T-helper 17 cell (primary cell): ENCODE measurements at regions not wholly inside any gene's neighbourhood (a gene's known extent, or its start where the extent isn't known, plus 50 kb on each side); places are given as distances from the start of the nearest gene placed in this dataset.

Experiments
- ATAC-seq: fragments of 150-1000 bp; cut with Tn5 transposase; 2 replicates; pipeline ENCODE4 v1.10.0; 2021; ENCODE audit warnings: mild to moderate bottlenecking, moderate library complexity
- DNase-seq, 3 donors: peaks; one replicate each; pipeline versions ENCODE4 v3.0.0 to v3.0.0-alpha.2; 2020 to 2021
- H3K9me3 ChIP-seq: one replicate; pipeline ENCODE4 v1.7.0; 2013; ENCODE audit warnings: low read length, mild to moderate bottlenecking; ENCODE audit not compliant: control insufficient read depth, poor library complexity, severe bottlenecking
- H3K27ac Mint-ChIP-seq: one replicate; pipeline ENCODE4 v1.8.0; 2022; ENCODE audit warnings: mild to moderate bottlenecking, moderate library complexity, mixed read lengths
- H3K27me3 Mint-ChIP-seq: one replicate; pipeline ENCODE4 v1.8.0; 2022; ENCODE audit warnings: mixed read lengths
- H3K36me3 Mint-ChIP-seq: one replicate; pipeline ENCODE4 v1.8.0; 2022; ENCODE audit warnings: low read depth, mixed read lengths
- H3K4me1 Mint-ChIP-seq: one replicate; pipeline ENCODE4 v1.8.0; 2022; ENCODE audit warnings: mild to moderate bottlenecking, mixed read lengths
- H3K4me3 Mint-ChIP-seq: one replicate; pipeline ENCODE4 v1.8.0; 2022; ENCODE audit warnings: mild to moderate bottlenecking, moderate library complexity, mixed read lengths

- Mint-ChIP-seq H3K4me1 (no peaks in the 10 kb centered on the region), H3K27me3 (no peaks in the 10 kb centered on the region), H3K27ac (no peak overlapping the region), H3K4me3 (no peak overlapping the region), H3K36me3 (no peaks in the 10 kb centered on the region)
- H3K9me3 ChIP-seq: no peaks in the 10 kb centered on the region
- ATAC-seq (no peak), DNase-seq (no peak)
Measured at GRCh38 chr12:92290350-92290695, 144.7 kb upstream of the BTG1 start.

GRCh38 chr12:92289629-92290349 is 144.1 kb upstream of the BTG1 start:
- ATAC-seq: no peak
- DNase-seq: no peak
- Mint-ChIP-seq H3K27ac (no peak overlapping the region), H3K36me3 (no peaks in the 10 kb centered on the region), H3K27me3 (no peaks in the 10 kb centered on the region), H3K4me3 (no peak overlapping the region), H3K4me1 (peaks cover 2% of the 10 kb centered on the region)
- H3K9me3 ChIP-seq: no peaks in the 10 kb centered on the region

- no peaks in the 10 kb centered on the region for H3K9me3 ChIP-seq
- Mint-ChIP-seq H3K27ac (no peak overlapping the region), H3K27me3 (no peaks in the 10 kb centered on the region), H3K4me3 (no peak overlapping the region), H3K4me1 (peaks cover 3% of the 10 kb centered on the region), H3K36me3 (no peaks in the 10 kb centered on the region)
- DNase-seq (no peak), ATAC-seq (no peak)
Measured at GRCh38 chr12:92288561-92288960, 142.9 kb upstream of the BTG1 start.

DNA sequence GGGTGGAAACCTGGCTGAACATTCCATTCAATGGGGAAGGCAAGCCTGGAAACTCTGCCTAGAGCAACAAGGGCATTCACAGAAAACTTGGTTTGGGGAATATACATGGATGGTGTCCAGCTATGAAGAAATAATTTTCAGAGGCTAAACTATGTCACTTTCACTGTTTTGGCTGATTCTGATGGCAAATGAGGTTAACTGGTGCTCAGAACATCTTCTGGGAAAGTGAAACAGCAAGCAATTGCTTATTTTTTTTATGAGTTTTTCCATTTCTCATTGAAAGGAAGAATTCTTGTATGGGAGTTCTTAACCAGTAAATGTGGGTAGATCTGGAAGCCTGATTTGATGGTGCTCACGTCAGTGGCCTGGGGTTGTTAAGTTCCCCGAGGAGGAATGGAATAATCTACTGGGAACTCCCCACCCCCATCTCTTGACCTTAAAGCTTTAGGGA is 132.8 kb upstream of the BTG1 start:
- H3K27me3 Mint-ChIP-seq: no peaks in the 10 kb centered on the region
- H3K27ac Mint-ChIP-seq: no peak overlapping the region
- DNase-seq (no peak), ATAC-seq (no peak)
- H3K9me3 ChIP-seq: no peaks in the 10 kb centered on the region
- no peak overlapping the region for H3K4me3 Mint-ChIP-seq
- no peaks in the 10 kb centered on the region for H3K4me1 Mint-ChIP-seq
- no peaks in the 10 kb centered on the region for H3K36me3 Mint-ChIP-seq

GRCh38 chr12:92277795-92278194 is 132.1 kb upstream of the BTG1 start:
- Mint-ChIP-seq H3K27me3 (no peaks in the 10 kb centered on the region), H3K36me3 (no peaks in the 10 kb centered on the region), H3K4me1 (no peaks in the 10 kb centered on the region), H3K27ac (no peak overlapping the region), H3K4me3 (no peak overlapping the region)
- no peak for DNase-seq
- H3K9me3 ChIP-seq: no peaks in the 10 kb centered on the region
- no peak for ATAC-seq

DNA sequence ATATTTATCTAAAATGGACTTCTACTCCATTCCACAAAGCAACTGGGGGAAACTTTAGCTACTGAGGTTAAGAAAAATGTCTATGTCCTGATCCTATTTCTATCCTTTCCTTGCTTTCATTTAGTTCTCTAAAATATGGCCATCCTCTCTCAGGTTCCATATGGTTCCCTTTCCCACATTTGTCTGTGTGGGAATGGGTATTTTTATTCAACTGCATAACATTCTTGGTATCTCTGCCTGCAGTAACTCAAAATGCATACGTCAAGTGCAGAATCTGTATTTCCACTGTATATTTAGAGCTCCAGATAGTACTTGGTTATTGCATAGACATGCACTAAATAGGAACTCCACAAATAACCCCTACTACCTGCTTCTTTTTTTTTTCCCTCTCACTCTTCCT is 130.6 kb upstream of the BTG1 start:
- DNase-seq (no peak), ATAC-seq (no peak)
- H3K4me3 Mint-ChIP-seq: no peak overlapping the region
- no peaks in the 10 kb centered on the region for H3K9me3 ChIP-seq
- H3K27me3 Mint-ChIP-seq: no peaks in the 10 kb centered on the region
- H3K36me3 Mint-ChIP-seq: no peaks in the 10 kb centered on the region
- no peak overlapping the region for H3K27ac Mint-ChIP-seq
- no peaks in the 10 kb centered on the region for H3K4me1 Mint-ChIP-seq

DNA sequence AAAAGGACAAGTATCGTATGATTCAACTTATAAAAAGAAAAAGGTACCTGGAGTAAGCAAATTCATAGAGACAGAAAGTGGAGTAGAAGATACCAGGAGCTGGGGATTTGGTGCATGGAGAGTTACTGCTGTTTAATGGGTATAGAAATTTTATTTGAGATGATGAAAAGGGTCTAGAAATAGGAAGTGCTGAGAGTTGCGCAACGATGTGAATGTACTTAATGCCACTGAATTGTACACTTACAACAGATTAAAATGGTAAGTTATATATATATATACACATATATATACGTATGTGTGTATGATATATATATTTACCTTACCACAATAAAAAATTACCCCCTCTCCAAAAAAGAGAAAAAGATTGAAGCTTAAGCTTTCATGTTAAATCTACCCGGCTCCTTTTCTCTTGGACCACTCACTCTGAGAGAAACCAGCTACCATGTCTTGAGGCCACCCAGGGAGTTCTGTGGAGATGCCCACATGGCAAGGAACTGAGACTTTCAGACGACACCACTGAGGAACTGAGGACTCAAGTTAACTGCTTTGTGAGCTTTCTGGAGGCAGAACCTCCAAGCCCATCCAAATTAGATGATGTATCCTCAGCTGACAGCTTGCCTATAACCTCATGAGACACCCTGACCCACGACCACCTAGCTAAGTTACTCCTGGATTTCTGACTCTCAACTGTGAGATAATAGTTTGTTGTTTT is 130.0 kb upstream of the BTG1 start:
- Mint-ChIP-seq H3K36me3 (no peaks in the 10 kb centered on the region), H3K4me3 (no peak overlapping the region), H3K4me1 (peaks cover under 1% of the 10 kb centered on the region), H3K27ac (no peak overlapping the region), H3K27me3 (no peaks in the 10 kb centered on the region)
- H3K9me3 ChIP-seq: no peaks in the 10 kb centered on the region
- no peak for ATAC-seq
- no peak for DNase-seq

DNA sequence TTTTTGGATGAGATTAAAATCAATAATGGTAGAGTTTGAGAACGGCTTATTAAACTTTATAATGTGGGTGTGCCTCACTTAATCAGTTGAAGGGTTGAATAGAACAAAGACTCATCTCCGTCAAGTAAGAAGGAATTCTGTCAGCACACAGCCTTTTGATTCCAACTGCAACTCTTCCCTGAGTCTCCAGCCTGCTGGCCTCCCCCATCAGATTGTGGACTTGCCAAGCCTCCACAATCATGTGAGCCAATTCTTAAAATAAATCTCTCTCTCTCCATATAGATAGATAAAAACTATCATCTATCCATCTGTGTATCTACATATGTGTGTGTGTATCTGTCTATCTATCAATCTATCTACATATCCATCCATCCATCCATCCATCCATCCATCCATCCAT is 127.4 kb upstream of the BTG1 start:
- Mint-ChIP-seq H3K4me1 (peaks cover 2% of the 10 kb centered on the region), H3K36me3 (no peaks in the 10 kb centered on the region), H3K27me3 (no peaks in the 10 kb centered on the region), H3K27ac (no peak overlapping the region), H3K4me3 (no peak overlapping the region)
- DNase-seq (no peak), ATAC-seq (no peak)
- H3K9me3 ChIP-seq: no peaks in the 10 kb centered on the region

- Mint-ChIP-seq H3K27ac (no peak overlapping the region), H3K4me1 (peaks cover 2% of the 10 kb centered on the region), H3K27me3 (no peaks in the 10 kb centered on the region), H3K36me3 (no peaks in the 10 kb centered on the region), H3K4me3 (no peak overlapping the region)
- H3K9me3 ChIP-seq: no peaks in the 10 kb centered on the region
- ATAC-seq: no peak
- no peak for DNase-seq
Measured at GRCh38 chr12:92272061-92272964, 126.7 kb upstream of the BTG1 start.

GRCh38 chr12:92271341-92271740 is 125.7 kb upstream of the BTG1 start:
- DNase-seq (no peak), ATAC-seq (no peak)
- Mint-ChIP-seq H3K27me3 (no peaks in the 10 kb centered on the region), H3K27ac (no peak overlapping the region), H3K4me3 (no peak overlapping the region), H3K4me1 (peaks cover 2% of the 10 kb centered on the region), H3K36me3 (no peaks in the 10 kb centered on the region)
- H3K9me3 ChIP-seq: no peaks in the 10 kb centered on the region

DNA sequence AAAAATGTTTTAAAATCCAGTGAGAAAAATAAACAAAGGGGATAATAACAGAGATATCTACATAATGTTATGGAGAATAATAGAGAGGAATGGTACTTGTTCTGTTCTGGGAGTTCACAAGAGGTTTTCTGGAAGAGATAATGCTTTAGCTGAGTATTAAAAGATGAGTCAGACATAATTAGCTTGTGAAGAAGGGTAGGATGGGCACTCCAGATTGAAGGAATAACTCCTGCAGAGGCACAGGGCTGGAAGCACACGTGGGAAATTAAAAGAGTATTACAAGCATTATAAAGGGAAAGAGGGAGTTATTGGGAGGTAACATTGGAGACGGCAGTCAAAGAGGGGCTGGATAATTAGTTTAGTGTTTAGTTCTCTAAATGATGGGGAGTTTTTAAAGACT is 124.9 kb upstream of the BTG1 start:
- ATAC-seq (no peak), DNase-seq (no peak)
- Mint-ChIP-seq H3K27ac (no peak overlapping the region), H3K4me1 (peaks cover 2% of the 10 kb centered on the region), H3K36me3 (no peaks in the 10 kb centered on the region), H3K27me3 (no peaks in the 10 kb centered on the region), H3K4me3 (no peak overlapping the region)
- no peaks in the 10 kb centered on the region for H3K9me3 ChIP-seq

DNA sequence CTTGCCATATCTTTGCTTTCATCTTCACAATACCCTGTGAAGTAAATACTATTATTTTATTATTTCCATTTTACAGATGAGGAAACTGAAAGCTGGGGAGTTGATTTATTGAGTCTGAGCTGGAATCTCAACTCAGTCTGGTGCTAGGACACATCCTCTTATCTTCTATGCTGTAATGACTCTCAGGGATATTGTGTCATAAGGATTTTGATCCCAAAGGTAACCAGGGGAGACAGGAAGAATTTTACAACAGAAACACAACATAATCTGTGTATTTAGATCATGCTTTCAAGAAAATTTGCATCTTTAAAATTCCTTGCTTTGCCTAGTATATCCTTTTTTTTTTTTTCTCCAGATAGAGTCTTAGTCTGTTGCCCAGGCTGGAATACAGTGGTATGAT is 123.3 kb upstream of the BTG1 start:
- DNase-seq (no peak), ATAC-seq (no peak)
- H3K9me3 ChIP-seq: no peaks in the 10 kb centered on the region
- no peaks in the 10 kb centered on the region for H3K36me3 Mint-ChIP-seq
- H3K27ac Mint-ChIP-seq: no peak overlapping the region
- no peak overlapping the region for H3K4me3 Mint-ChIP-seq
- peaks cover 2% of the 10 kb centered on the region for H3K4me1 Mint-ChIP-seq
- no peaks in the 10 kb centered on the region for H3K27me3 Mint-ChIP-seq

DNA sequence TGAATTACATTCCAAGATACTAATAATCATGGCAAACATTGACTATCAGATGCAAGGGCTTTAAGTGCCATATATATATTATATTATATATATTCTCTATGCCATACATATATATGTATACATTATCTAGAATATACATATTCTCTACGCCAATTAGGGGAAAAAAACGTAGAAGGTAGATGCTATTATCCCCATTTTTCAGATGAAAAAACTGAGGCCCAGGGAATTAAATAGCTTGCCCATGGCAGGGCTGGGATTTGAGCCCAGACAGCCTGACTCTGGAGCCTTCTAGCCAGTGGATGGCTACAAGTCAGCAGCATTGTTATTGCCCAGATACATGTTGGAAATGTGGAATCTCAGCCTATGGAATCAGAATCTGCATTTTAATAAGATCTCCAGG is 116.0 kb upstream of the BTG1 start:
- Mint-ChIP-seq H3K27me3 (no peaks in the 10 kb centered on the region), H3K27ac (no peak overlapping the region), H3K36me3 (no peaks in the 10 kb centered on the region), H3K4me1 (peaks cover 7% of the 10 kb centered on the region), H3K4me3 (no peak overlapping the region)
- H3K9me3 ChIP-seq: no peaks in the 10 kb centered on the region
- ATAC-seq (no peak), DNase-seq (no peak)
